NCI-H2196 (cell line): ENCODE measurements at regions not wholly inside any gene's neighbourhood (a gene's known extent, or its start where the extent isn't known, plus 50 kb on each side); places are given as distances from the start of the nearest gene placed in this dataset.
"Not testable (repeated sequence)": the region's sequence is repeated elsewhere in the genome, so short reads cannot be mapped to it uniquely, and the experiment has no call there.

ENCODE experiments used
- DNase-seq: peaks from one replicate; lab custom pipeline; 2025; ENCODE audit not compliant: unreplicated experiment; lab: John Stamatoyannopoulos, UW

DNA sequence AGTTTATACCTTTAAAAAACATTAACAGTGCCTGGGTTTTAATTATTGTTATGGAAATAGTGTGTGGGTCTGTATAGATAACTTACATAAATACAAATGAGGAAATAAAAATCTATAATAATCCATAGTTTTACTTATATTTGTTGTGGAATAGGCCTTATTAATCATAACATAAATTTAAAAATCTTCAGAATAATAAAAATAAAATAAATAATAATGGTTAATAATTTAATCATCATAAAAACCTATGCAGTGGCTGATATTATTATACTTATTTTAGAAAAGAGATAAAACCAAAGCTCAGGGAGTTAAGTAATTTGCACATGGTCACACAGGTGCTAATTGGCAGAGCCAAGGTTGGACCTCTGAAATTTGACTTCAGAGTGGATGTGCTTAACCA is 785.3 kb upstream of the SEMA6A start:
- no peak for DNase-seq

DNA sequence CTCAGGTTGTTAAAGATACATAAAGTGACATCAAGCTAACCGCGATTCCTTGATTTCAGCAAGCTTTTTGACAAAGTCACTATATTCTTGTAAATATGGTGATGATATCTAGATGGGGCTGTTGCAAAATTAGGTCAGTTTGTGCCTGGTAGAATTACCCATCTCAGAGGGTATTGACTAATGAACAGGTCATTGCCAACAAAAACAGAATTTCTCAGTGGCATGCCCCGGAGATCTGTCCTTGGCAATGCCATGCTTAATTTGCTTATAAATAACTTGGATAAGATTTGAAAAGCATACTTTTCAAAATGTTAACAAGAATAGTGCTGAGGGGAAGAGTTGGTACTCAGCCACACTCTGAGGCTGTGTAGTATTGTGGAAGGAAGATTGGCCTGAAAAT is 783.3 kb upstream of the SEMA6A start:
- DNase-seq = no peak

DNA sequence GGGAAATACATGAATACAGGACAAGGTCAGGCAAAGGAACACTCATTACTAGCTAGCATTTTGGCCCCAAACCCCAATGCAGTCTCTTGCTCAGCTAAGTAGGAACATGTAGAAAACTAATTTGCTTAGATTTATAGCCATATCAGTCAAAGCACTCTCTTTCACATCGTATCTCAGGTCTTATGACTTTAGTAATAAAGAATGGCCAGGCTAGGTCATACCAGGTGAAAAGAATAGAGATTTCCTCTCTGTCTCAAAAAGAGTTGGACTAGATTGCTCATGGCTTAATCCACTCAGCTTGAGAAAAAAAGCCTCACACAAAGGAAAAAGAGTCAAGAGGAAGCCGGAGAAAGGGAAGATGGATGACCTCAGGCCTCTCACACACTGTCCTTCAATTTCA is 772.7 kb upstream of the SEMA6A start:
- no peak for DNase-seq

DNA sequence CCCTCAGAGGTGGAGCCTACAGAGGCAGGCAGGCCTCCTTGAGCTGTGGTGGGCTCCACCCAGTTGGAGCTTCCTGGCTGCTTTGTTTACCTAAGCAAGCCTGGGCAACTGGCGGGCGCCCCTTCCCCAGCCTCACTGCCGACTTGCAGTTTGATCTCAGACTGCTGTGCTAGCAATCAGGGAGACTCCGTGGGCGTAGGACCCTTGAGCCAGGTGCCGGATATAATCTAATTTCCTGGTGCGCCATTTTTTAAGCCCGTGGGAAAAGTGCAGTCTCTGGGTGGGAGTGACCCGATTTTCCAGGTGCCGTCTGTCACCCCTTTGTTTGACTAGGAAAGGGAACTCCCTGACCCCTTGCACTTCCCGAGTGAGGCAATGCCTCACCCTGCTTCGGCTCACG is 769.1 kb upstream of the SEMA6A start:
- DNase-seq = not testable (repeated sequence)

DNA sequence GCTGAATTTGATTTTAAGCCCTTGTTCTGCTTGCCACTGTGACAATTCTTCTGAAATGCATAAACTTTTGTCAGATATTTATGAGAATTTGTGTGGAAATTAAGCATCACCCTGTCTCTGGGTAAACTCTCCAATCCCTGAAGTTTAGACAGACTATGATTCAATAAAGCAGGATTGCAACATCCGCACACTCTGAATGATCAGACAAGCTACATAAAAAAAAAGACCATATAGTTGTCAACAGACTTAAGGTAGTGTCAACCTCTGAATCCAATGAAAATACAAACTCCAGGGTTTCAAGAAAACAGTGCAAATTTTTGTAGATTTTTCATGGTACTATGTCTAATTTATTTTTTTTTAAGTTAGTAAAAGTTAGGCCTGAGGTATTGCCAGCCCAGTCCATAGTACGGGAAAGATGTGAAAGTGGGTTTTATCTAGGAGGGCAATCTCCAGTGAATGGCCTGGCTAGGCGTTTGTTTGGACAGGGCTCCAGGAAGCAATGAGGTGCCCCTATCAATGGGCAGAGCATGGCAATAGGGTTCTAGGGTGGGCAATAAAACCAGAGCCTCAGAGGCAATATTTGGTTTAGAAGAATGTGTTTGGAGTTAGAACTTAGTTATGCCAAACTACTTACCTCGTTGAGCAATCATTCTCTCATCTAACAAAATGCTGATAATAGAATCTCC is 762.6 kb upstream of the SEMA6A start:
- DNase-seq = no peak

DNA sequence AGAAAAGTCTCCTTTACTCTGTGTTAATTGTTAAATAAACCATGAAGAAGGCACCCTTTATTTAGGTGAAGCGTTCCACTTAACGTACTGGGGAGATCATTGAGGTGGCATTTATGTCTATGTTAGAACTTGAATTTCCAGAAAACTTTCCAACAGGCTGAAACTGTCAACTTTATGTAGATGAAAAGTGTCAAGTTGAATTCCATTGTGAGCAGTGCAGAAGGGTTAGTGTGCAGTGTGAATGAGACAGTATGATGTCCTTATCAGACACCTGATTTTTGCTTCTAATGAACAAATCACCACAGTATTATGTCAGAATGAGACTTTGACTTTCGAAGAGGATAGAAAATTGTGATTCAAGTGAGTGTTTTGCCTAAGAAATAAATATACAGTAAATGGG is 761.6 kb upstream of the SEMA6A start:
- DNase-seq = no peak

DNA sequence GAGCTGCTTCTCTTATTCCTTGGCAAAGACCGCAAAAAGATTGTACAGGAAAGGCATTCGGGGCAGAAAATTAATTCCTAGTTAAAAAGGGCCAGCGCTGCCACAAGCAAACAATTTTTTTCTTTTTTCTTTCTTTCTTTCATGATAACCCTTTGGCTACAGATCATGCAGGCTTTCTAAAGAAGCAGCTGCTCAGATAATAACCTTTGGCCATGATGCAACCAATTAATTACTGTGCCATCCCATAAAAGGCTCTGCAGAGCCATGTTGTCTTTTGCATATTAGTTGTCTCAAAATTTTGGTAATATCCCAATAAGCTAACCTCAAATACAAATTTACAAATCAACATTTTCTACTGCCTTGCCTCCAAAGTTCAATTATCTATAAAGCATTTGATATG is 758.4 kb upstream of the SEMA6A start:
- DNase-seq = no peak

DNA sequence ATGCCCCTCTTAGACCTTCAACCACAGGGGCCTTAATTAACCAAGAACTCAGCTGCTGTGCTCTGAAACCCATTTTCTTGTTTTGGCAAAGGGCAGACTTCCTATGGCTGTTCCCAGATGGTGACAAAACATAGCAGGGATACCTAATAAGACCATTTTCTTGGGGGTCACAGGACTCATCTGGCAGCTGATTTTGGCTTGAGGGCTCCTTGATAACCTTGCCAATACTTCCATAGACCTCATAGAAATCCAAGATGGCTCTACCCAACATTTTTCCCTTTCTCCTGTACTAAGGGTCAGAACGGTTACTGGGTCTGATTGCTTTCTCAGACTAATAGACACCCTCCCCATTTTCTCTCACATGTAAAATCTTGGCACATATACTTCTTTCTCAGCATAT is 757.7 kb upstream of the SEMA6A start:
- DNase-seq = no peak

DNA sequence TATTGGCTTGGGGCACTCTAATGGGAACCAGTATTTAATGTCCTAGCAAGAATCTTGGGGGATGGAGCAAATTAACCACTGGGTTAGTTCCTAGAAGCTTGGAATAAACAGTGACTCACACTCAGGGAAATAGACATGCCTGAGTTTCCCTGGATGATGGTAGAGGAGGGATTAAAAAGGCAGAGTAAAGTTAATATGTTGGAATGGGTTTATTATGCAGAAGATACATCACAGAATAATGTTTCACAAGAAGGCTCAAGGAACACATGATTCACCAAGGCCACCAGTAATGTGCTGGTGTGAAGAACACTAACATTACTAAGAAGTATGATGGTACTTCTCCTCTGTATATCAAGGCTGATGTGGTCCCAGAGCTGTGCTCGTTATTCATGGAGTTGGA is 752.9 kb upstream of the SEMA6A start:
- no peak for DNase-seq

DNA sequence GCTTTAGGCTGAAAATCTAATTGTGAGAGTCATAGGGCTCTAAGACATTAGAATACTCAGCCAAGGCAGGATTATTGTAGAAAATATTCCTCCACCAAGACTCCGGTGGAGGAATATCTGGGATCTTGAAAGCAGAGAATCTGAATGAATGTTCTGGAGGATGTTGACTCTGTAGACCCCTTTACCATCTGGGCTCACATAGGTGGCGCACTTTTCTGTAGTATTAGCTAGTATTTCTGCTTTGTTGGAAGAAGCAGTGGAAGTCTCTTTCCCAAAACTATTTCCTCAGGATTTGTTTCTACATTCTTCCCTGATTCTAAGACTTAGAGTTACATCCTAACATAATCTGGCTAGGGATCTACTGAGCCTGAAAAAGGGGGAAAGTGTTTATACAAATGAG is 752.4 kb upstream of the SEMA6A start:
- no peak for DNase-seq

DNA sequence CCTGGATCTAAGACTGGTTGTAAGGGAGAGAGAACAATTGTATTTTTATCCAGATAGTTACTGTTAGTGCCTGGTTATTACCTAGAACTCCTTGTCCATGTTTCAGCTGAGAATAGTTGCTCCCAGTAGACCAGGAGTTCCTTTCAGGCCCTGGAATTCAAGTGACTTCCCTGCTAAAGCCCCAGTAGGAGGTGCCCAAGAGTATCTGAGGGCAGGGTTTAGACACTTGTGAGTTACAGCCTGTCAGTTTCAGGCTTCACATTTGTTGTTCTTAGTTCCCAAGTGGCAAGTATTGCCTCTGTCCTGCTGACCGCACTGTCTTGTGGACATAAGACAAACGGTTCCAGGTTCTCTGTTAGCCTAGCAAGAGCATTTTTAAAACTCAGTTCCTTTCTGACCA is 743.9 kb upstream of the SEMA6A start:
- DNase-seq = no peak

DNA sequence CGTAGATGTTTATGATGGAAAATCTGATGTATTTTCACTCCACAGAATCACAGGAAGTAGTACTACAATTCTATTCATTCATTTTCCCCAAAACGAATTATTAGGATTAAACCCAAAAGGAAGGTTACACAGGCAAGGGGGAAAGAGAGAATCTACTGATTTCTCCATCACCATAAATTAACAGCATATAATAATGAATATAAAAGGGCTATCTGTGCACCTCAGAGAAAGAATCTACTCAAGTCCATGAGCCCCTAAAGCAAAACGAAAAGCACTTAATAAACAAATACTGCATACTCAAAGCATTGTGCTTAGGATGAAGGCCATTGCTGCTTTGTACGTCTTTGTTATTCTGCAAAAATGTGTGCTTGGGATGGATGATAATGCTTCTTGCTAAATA is 740.5 kb upstream of the SEMA6A start:
- no peak for DNase-seq

DNA sequence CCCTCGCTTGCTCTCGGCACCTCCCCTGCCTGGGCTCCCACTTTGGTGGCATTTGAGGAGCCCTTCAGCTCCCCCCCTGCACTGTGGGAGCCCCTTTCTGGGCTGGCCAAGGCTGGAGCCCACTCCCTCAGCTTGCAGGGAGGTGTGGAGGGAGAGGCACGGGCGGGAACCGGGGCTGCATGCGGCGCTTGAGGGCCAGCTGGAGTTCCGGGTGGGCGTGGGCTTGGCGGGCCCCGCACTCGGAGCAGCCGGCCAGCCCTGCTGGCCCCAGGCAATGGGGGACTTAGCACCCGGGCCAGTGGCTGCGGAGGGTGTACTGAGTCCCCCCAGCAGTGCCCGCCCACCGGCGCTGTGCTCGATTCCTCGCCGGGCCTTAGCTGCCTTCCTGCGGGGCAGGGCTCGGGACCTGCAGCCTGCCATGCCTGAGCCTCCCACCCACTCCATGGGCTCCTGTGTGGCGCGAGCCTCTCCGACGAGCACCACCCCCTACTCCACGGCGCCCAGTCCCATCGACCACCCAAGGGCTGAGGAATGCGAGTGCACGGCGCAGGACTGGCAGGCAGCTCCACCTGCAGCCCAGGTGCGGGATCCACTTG is 730.0 kb upstream of the SEMA6A start:
- not testable (repeated sequence) for DNase-seq

DNA sequence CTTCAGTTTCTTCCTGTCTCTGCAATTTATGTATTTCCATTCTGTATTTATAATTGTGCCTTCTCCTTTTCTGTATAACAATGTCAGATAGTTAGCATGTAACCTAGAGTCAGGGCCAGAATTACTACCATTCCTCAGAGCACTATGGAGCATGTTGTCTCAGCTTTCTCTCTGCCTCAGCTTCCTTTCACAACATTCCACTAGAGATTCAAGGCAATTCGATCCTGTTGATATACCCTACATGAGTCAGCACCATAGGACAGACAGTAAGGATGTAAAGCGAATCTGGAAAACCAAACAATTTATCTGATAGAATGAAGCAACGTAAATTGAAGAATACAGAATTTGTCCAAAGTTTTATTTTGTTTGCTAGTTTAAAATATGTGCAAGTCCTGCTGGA is 728.3 kb upstream of the SEMA6A start:
- DNase-seq = no peak

DNA sequence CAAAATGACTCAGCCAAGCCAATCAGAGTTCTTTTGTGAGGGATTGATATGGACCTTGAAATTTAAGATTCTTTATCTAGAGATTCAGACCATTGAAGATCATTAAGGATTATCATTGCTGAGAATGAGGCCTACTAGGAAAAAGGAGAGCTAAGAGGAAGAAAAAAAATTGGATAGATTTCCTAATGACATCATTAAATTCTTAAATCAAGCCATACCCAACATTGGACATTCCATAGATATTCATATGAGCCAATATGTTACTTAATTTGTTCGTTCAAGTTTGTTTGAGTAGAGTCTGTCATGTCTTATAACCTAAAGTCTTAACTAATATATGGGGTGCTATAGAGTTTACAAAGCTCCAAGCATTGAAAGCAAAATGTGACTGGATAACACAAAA is 727.9 kb upstream of the SEMA6A start:
- no peak for DNase-seq

DNA sequence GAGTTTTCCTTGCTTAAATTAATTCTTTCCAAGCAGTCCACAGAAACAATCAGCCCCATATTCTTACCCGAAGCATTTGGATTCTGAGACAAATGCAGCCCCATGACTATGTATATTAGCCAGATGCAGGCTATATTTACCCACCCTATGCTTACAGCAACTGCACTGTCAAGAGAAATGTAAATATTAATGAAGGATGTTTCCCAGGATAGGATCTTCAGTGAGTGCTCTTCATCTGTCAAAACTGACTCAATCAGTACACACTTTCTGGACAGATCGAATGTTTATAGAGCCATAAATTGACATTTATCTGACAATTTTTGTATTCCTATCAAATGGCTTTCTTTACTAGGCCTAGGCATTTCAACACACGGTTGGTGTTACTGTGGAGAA is 725.3 kb upstream of the SEMA6A start:
- no peak for DNase-seq

DNA sequence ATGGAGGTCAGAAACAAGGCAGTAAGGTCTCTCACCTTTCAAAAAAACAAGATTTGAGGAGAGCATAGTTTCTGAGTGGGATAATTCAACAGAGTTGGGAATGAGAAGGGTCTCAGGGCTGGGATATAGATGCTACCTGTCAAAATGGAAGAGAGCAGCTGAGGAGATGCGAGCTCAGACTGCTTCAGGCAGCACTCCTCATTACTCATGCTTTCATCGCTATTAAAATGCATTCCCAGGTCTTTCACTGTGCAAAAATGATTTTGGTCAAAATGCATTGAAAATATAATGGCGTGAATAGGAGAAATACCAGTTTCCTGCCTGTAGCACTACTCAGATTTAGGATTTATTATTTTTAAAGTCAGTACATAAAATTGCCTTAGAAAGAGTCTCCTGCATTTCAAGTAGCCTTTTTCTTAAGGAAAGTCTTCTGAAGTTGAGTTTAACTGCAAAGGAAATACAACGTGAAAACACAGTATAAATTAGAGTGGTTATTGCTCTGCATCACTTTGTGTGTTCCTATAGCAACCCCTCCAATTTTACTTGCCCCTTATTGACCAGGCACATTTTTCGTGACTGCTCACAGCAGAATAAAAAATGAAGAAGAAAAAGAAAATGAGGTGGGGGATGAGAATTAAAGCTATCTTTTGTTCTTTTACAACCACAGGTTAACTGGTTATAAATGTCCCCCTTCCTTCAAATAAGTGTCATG is 724.8 kb upstream of the SEMA6A start:
- DNase-seq = no peak

DNA sequence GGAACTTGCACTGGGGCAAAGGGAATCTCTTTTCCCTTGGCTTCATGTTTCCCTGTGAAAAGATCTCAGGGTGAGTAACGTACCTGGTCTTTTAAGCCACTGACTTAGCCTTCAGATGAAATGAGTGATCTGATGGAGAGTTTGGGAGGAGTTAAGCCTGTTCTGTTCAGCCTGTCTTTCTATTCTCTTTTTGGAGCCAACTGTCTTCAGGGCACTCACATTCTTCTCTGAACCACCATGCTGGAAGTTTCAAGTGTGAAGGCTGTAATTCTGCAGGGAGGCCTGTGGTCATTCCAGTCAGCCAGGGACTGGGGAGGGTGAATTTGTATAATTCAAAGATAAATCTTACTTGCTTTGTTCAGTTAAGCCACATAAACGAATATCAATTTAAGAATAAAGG is 722.2 kb upstream of the SEMA6A start:
- DNase-seq = no peak

DNA sequence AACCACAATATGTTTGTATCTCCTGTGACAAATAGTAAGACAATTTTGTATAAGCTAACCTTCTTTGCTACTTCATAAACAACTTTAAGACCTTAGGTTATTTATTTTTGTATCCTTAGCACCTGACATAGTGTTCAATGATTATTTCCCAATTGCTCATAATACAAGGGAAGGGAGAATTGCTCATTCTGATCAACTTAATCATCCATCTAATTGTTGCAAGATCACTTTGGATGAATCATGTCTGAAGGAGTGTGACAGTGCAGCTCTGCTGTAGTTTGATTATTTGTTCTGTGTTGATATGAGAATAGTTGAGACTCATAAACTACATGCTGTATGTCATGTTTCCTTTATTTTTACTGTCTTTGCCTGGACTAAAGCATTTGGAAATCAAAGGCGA is 721.3 kb upstream of the SEMA6A start:
- DNase-seq = no peak

DNA sequence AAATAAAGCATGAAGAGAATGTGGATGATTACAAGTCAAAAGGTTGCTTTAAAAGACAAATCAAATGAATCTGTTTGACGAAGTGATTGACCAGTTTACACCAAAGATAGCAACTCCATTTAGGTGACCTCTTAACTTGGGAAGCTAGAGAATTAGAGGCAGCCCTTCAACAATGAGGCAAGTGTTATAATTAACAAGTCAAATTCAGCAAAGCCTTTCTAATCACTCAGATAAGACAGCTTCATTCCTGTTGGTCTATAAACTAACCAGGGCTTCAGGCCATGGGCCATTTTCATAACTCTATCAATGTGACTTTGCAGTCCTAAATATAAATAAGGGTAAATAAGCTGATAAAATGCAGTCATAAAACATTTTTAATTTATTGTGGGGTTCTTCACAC is 712.2 kb upstream of the SEMA6A start:
- no peak for DNase-seq

DNA sequence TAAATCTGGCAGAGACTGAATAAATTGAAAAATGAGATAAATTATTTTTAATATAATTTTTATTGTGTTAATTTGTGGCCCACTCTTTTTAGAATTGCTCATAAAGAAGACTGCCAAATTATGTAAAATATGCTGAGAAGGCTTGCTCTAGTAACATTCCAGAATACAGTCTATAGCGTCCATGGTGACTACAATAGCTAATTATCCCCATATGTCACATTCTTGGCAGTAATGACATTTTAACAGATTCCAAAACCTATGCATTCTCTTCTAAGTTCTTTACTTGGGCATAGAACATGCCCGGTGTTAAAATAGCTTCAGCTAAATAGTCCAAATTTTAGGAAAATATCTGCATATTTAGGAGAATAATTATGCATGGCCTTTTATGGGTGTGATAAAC is 697.0 kb upstream of the SEMA6A start:
- DNase-seq = no peak

DNA sequence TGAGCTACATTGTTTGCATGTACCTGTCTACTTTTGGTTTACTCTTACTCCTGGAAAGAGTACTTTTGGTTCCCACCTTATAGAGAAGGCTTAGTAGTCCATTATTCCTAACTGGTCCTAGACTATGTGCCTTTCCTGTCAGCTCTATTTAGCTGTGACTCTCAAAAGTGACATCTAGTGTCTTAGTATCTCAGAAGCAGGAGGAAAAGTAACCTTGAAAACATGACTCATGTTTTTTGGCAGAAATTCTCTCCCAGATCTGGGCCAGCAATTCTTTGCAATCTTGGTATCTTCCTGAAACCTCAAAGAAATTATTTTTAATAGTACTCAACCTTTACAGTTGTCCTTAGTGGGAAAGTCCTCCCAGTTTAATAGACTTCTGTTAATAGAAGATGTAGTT is 691.7 kb upstream of the SEMA6A start:
- DNase-seq = no peak

DNA sequence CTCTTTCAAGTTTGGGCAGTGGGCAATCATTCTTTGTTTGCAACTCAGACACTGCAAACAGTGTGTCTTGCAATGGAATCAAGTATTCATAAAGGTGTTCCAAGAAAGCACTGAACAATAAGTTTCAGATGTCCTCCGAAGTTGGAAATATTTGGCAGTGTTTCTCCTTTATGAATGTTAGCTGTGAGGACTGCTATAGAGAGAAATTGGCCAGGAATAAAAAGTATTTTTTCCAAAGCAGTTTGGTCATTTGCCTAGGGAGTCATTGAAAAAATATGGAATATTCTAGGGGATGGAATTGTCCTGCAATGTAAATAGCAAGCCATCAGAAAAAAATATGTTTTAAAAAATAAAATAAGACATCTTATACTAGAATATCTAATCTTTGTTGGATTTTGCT is 688.6 kb upstream of the SEMA6A start:
- no peak for DNase-seq
